ENCODE measurements at regions not wholly inside any gene's neighbourhood (a gene's known extent, or its start where the extent isn't known, plus 50 kb on each side); places are given as distances from the start of the nearest gene placed in this dataset.

GRCh38 chr1:216904471-216904870 lies 181.2 kb upstream of the ESRRG start:
- TF ChIP-seq CTCF (IDR thresholded peaks at IDR 0.05 in 2 of 3, conservative IDR thresholded peaks at IDR 0.05 in 1 of 3; ENCODE audit: control insufficient read depth in 2 of 3, extremely low read depth in 1 of 3, insufficient read depth in 1 of 3, low read depth in 3 of 3, low read length in 3 of 3) = no peak
- no peak for TF ChIP-seq POLR2A (IDR thresholded peaks at IDR 0.05; ENCODE audit: low read depth, low read length)
- TF ChIP-seq NR2C1 (IDR thresholded peaks at IDR 0.05) = no peak
- TF ChIP-seq STAT3 (IDR thresholded peaks at IDR 0.05; ENCODE audit: low read depth, low read length) = no peak
- no peak for TF ChIP-seq EZH2 (IDR thresholded peaks at IDR 0.05; ENCODE audit: borderline replicate concordance, control insufficient read depth, low read depth, low read length)
- TF ChIP-seq CBX5 (IDR thresholded peaks at IDR 0.05; ENCODE audit: low read depth) = no peak

All from GM12878 (cell line).